ENCODE measurements at regions not wholly inside any gene's neighbourhood (a gene's known extent, or its start where the extent isn't known, plus 50 kb on each side); places are given as distances from the start of the nearest gene placed in this dataset.

- Histone ChIP-seq H3K36me3 (ENCODE audit: control insufficient read depth in 2 of 3, insufficient read depth in 3 of 3, low read length in 3 of 3) (no peaks in the 10 kb centered on the region), H3K9ac (ENCODE audit: low read length in 3 of 3) (no peak overlapping the region), H3K4me3 (ENCODE audit: low read length in 3 of 3) (no peak overlapping the region), H3K9me3 (ENCODE audit: control insufficient read depth in 2 of 3, insufficient read depth in 1 of 3, low read length in 3 of 3) (no peaks in the 10 kb centered on the region), H3K27me3 (ENCODE audit: control insufficient read depth, insufficient read depth, low read length) (no peaks in the 10 kb centered on the region), H3K4me1 (ENCODE audit: control insufficient read depth in 2 of 3, insufficient read depth in 2 of 3, low read depth in 1 of 3, low read length in 3 of 3) (no peaks in the 10 kb centered on the region), H3K27ac (ENCODE audit: low read depth in 2 of 2, low read length in 2 of 2) (no peak overlapping the region)
- intact Hi-C loops (cut with DNase I), result no loop called here
- no peak for TF ChIP-seq CTCF (IDR thresholded peaks at IDR 0.05; ENCODE audit: borderline replicate concordance, extremely low read depth, insufficient read depth)
- no peak for FAIRE-seq
- DNase-seq, result no peak
Measured at GRCh38 chr3:18082551-18083272, 340.3 kb upstream of the TBC1D5 start.

- DNase-seq (no peak), FAIRE-seq (no peak)
- TF ChIP-seq CTCF (IDR thresholded peaks at IDR 0.05; ENCODE audit: borderline replicate concordance, extremely low read depth, insufficient read depth), result no peak
- no peak overlapping the region for H3K27ac ChIP-seq (ENCODE audit: low read depth in 2 of 2, low read length in 2 of 2)
- no peaks in the 10 kb centered on the region for H3K27me3 ChIP-seq (ENCODE audit: control insufficient read depth, insufficient read depth, low read length)
- no peak overlapping the region for H3K9ac ChIP-seq (ENCODE audit: low read length in 3 of 3)
- intact Hi-C loops (cut with DNase I), result no loop called here
- H3K4me1 ChIP-seq (ENCODE audit: control insufficient read depth in 2 of 3, insufficient read depth in 2 of 3, low read depth in 1 of 3, low read length in 3 of 3), result no peaks in the 10 kb centered on the region
- H3K9me3 ChIP-seq (ENCODE audit: control insufficient read depth in 2 of 3, insufficient read depth in 1 of 3, low read length in 3 of 3), result no peaks in the 10 kb centered on the region
- H3K36me3 ChIP-seq (ENCODE audit: control insufficient read depth in 2 of 3, insufficient read depth in 3 of 3, low read length in 3 of 3), result no peaks in the 10 kb centered on the region
- no peak overlapping the region for H3K4me3 ChIP-seq (ENCODE audit: low read length in 3 of 3)
Measured at GRCh38 chr3:18080198-18080689, 337.8 kb upstream of the TBC1D5 start.

GRCh38 chr3:18079739-18080138 is 337.3 kb upstream of the TBC1D5 start:
- Histone ChIP-seq H3K4me1 (ENCODE audit: control insufficient read depth in 2 of 3, insufficient read depth in 2 of 3, low read depth in 1 of 3, low read length in 3 of 3) (no peaks in the 10 kb centered on the region), H3K9me3 (ENCODE audit: control insufficient read depth in 2 of 3, insufficient read depth in 1 of 3, low read length in 3 of 3) (no peaks in the 10 kb centered on the region), H3K36me3 (ENCODE audit: control insufficient read depth in 2 of 3, insufficient read depth in 3 of 3, low read length in 3 of 3) (no peaks in the 10 kb centered on the region), H3K27me3 (ENCODE audit: control insufficient read depth, insufficient read depth, low read length) (no peaks in the 10 kb centered on the region), H3K27ac (ENCODE audit: low read depth in 2 of 2, low read length in 2 of 2) (no peak overlapping the region), H3K4me3 (ENCODE audit: low read length in 3 of 3) (no peak overlapping the region), H3K9ac (ENCODE audit: low read length in 3 of 3) (no peak overlapping the region)
- no peak for TF ChIP-seq CTCF (IDR thresholded peaks at IDR 0.05; ENCODE audit: borderline replicate concordance, extremely low read depth, insufficient read depth)
- DNase-seq (no peak), FAIRE-seq (no peak)
- intact Hi-C loops (cut with DNase I), result no loop called here

Measured in kidney (tissue), 13 donors.